GM19467 (cell line): ENCODE measurements at regions not wholly inside any gene's neighbourhood (a gene's known extent, or its start where the extent isn't known, plus 50 kb on each side); places are given as distances from the start of the nearest gene placed in this dataset.

Experiments
- ATAC-seq: cut with Tn5 transposase; IDR thresholded peaks from one replicate; pipeline ENCODE4 v1.9.1; 2021; ENCODE audit warnings: mild to moderate bottlenecking, moderate library complexity; ENCODE audit not compliant: unreplicated experiment

GRCh38 chr2:14817848-14818247, 185.3 kb downstream of the LRATD1 start:
- ATAC-seq: no peak

- ATAC-seq: no peak
Observed at GRCh38 chr2:14826518-14826917, 194.0 kb downstream of the LRATD1 start.

- no peak for ATAC-seq
Observed at GRCh38 chr2:14827226-14828023, 194.9 kb downstream of the LRATD1 start.

GRCh38 chr2:14828223-14828622, 195.7 kb downstream of the LRATD1 start:
- no peak for ATAC-seq

GRCh38 chr2:14828968-14829367, 196.5 kb downstream of the LRATD1 start:
- no peak for ATAC-seq

GRCh38 chr2:14831458-14831857, 198.9 kb downstream of the LRATD1 start:
- ATAC-seq: no peak

- no peak for ATAC-seq
Observed at GRCh38 chr2:14843507-14844204, 211.1 kb downstream of the LRATD1 start.

- ATAC-seq: no peak
Observed at GRCh38 chr2:14855751-14856150, 223.2 kb downstream of the LRATD1 start.

- ATAC-seq: no peak
Observed at GRCh38 chr2:14861181-14861580, 228.7 kb downstream of the LRATD1 start.

- no peak for ATAC-seq
Observed at GRCh38 chr2:14866736-14867352, 234.3 kb downstream of the LRATD1 start.

- ATAC-seq: no peak
Observed at GRCh38 chr2:14867853-14868252, 235.3 kb downstream of the LRATD1 start.

GRCh38 chr2:14872779-14873325, 240.3 kb downstream of the LRATD1 start:
- no peak for ATAC-seq

- no peak for ATAC-seq
Observed at GRCh38 chr2:14881651-14882327, 249.3 kb downstream of the LRATD1 start.

GRCh38 chr2:14884651-14885050, 252.1 kb downstream of the LRATD1 start:
- ATAC-seq: no peak

GRCh38 chr2:14891546-14891945, 259.0 kb downstream of the LRATD1 start:
- ATAC-seq: no peak

- no peak for ATAC-seq
Observed at GRCh38 chr2:14896330-14897030, 264.0 kb downstream of the LRATD1 start.

GRCh38 chr2:14899621-14900414, 267.3 kb downstream of the LRATD1 start:
- ATAC-seq: no peak

- ATAC-seq: no peak
Observed at GRCh38 chr2:14901737-14902136, 269.2 kb downstream of the LRATD1 start.

- ATAC-seq: no peak
Observed at GRCh38 chr2:14902953-14903352, 270.4 kb downstream of the LRATD1 start.
